ENCODE measurements at regions not wholly inside any gene's neighbourhood (a gene's known extent, or its start where the extent isn't known, plus 50 kb on each side); places are given as distances from the start of the nearest gene placed in this dataset.

- no peak for TF ChIP-seq CTCF (IDR thresholded peaks at IDR 0.05)
- no peak for TF ChIP-seq POLR2A (IDR thresholded peaks at IDR 0.05)
These were observed 364.5 kb downstream of the MAN2A1 start for GRCh38 chr5:110054240-110054639.

Data from testis (tissue), 2 donors.